ENCODE measurements at regions not wholly inside any gene's neighbourhood (a gene's known extent, or its start where the extent isn't known, plus 50 kb on each side); places are given as distances from the start of the nearest gene placed in this dataset.

- no peak overlapping the region for H3K4me3 ChIP-seq (ENCODE audit: control insufficient read depth, low read depth, low read length)
- no peak for DNase-seq (ENCODE audit: low read depth)
Measured at GRCh38 chr10:52437205-52437646, 123.1 kb downstream of the DKK1 start.

DNA sequence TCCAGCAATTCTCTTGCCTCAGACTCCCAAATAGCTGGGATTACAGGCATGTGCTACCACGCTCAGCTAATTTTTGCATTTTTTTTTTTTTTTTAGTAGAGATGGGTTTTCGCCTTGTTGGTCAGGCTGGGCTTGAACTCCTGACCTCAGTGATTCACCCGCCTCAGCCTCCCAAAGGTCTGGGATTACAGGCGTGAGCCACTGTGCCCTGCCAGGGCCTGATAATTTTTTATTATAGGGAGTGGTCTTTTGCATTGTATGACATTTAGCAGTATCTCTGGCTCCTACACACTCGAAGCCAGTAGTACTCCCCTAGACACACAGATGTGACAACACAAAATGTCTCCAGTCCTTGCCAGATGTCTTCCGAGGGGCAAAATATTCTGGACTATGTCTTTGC, 124.0 kb downstream of the DKK1 start:
- DNase-seq (ENCODE audit: low read depth): no peak
- TF ChIP-seq, protein P1, sequence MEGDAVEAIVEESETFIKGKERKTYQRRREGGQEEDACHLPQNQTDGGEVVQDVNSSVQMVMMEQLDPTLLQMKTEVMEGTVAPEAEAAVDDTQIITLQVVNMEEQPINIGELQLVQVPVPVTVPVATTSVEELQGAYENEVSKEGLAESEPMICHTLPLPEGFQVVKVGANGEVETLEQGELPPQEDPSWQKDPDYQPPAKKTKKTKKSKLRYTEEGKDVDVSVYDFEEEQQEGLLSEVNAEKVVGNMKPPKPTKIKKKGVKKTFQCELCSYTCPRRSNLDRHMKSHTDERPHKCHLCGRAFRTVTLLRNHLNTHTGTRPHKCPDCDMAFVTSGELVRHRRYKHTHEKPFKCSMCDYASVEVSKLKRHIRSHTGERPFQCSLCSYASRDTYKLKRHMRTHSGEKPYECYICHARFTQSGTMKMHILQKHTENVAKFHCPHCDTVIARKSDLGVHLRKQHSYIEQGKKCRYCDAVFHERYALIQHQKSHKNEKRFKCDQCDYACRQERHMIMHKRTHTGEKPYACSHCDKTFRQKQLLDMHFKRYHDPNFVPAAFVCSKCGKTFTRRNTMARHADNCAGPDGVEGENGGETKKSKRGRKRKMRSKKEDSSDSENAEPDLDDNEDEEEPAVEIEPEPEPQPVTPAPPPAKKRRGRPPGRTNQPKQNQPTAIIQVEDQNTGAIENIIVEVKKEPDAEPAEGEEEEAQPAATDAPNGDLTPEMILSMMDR (IDR thresholded peaks at IDR 0.05; ENCODE audit: control insufficient read depth, insufficient read depth, low read depth, low read length, missing control alignments): no peak
- no peak overlapping the region for H3K4me3 ChIP-seq (ENCODE audit: control insufficient read depth, low read depth, low read length)

More at GRCh38 chr10:52437205-52437646, 123.1 kb downstream of the DKK1 start:
- TF ChIP-seq, protein P1 (IDR thresholded peaks at IDR 0.05; ENCODE audit: control insufficient read depth, insufficient read depth, low read depth, low read length, missing control alignments): no peak

- TF ChIP-seq, protein P1 (IDR thresholded peaks at IDR 0.05; ENCODE audit: control insufficient read depth, insufficient read depth, low read depth, low read length, missing control alignments): no peak
- DNase-seq (ENCODE audit: low read depth): no peak
- no peak overlapping the region for H3K4me3 ChIP-seq (ENCODE audit: control insufficient read depth, low read depth, low read length)
Measured at GRCh38 chr10:52440612-52441285, 126.7 kb downstream of the DKK1 start.

DNA sequence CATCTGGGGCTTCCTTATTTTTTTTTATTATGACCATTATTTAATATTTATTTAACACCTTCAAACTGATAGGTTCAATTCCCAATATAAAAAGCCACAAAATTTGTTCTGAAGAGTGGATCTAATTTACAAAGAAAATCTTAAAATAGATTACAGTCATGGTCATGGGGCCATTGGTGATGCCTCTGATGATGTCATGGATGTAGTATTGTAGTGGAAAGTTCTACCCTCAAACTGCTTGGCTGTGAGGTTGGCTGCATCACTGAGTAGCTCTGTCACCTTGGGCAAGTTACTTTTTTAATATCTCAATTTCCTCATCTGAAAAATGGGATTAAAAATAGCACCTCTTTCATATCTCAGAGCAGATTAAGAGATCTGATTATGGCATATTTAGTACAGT, 128.5 kb downstream of the DKK1 start:
- TF ChIP-seq, protein P1 (IDR thresholded peaks at IDR 0.05; ENCODE audit: control insufficient read depth, insufficient read depth, low read depth, low read length, missing control alignments): no peak
- no peak for DNase-seq (ENCODE audit: low read depth)
- no peak overlapping the region for H3K4me3 ChIP-seq (ENCODE audit: control insufficient read depth, low read depth, low read length)

- TF ChIP-seq, protein P1 (IDR thresholded peaks at IDR 0.05; ENCODE audit: control insufficient read depth, insufficient read depth, low read depth, low read length, missing control alignments): no peak
- DNase-seq (ENCODE audit: low read depth): peak; percentile 94
Measured at GRCh38 chr10:52443419-52444388, 129.6 kb downstream of the DKK1 start.

GRCh38 chr10:52446391-52446790, 132.3 kb downstream of the DKK1 start:
- H3K4me3 ChIP-seq (ENCODE audit: control insufficient read depth, low read depth, low read length): no peak overlapping the region
- no peak for DNase-seq (ENCODE audit: low read depth)
- TF ChIP-seq, protein P1 (IDR thresholded peaks at IDR 0.05; ENCODE audit: control insufficient read depth, insufficient read depth, low read depth, low read length, missing control alignments): no peak

More at GRCh38 chr10:52443419-52444388, 129.6 kb downstream of the DKK1 start:
- H3K4me3 ChIP-seq (ENCODE audit: control insufficient read depth, low read depth, low read length): no peak overlapping the region
